Fibroblast of lung (primary cell): ENCODE measurements at regions not wholly inside any gene's neighbourhood (a gene's known extent, or its start where the extent isn't known, plus 50 kb on each side); places are given as distances from the start of the nearest gene placed in this dataset.
A peak's percentile ranks its signal among the peaks of the same experiment; 100 is the strongest.

Experiments
- DNase-seq, 2 donors: peaks; one replicate each; pipeline versions ENCODE4 v3.0.0 to v3.0.0-alpha.2; 2010; ENCODE audit warnings: low read depth in 2 of 2
- H2AFZ ChIP-seq: 2 replicates; pipeline ENCODE4 v1.5.1; 2012; ENCODE audit warnings: low read length, control low read depth, inconsistent platforms
- H3K27ac ChIP-seq: 2 replicates; pipeline ENCODE4 v1.5.1; 2011; ENCODE audit warnings: low read length, control low read depth; ENCODE audit not compliant: insufficient read depth
- H3K27me3 ChIP-seq: 2 replicates; pipeline ENCODE4 v1.5.1; 2011; ENCODE audit warnings: mild to moderate bottlenecking, low read length; ENCODE audit not compliant: control insufficient read depth, insufficient read depth
- H3K36me3 ChIP-seq: 2 replicates; pipeline ENCODE4 v1.5.1; 2011; ENCODE audit warnings: low read length; ENCODE audit not compliant: control insufficient read depth, insufficient read depth
- H3K4me1 ChIP-seq: 2 replicates; pipeline ENCODE4 v1.5.1; 2011; ENCODE audit warnings: low read length; ENCODE audit not compliant: control insufficient read depth, insufficient read depth; ENCODE audit errors: extremely low read depth
- H3K4me2 ChIP-seq: 2 replicates; pipeline ENCODE4 v1.5.1; 2011; ENCODE audit warnings: low read length, control low read depth; ENCODE audit not compliant: insufficient read depth; ENCODE audit errors: extremely low read depth
- H3K4me3 ChIP-seq, 4 experiments: fragments of 200-600 bp in 1 of 4; sonication (generic) in 1 of 4; replicated peaks in 1 of 4; 2 replicates each; pipeline ENCODE4 v1.5.1; 2011 to 2016; ENCODE audit warnings: low read length in 4 of 4, low read depth in 3 of 4, mild to moderate bottlenecking in 3 of 4, control low read depth in 2 of 4, inconsistent platforms in 1 of 4, mixed read lengths in 1 of 4; ENCODE audit not compliant: insufficient read depth in 1 of 4; ENCODE audit errors: control extremely low read depth in 1 of 4
- H3K79me2 ChIP-seq: 2 replicates; pipeline ENCODE4 v1.5.1; 2012; ENCODE audit warnings: mild to moderate bottlenecking, low read length, inconsistent platforms; ENCODE audit not compliant: control insufficient read depth, insufficient read depth
- H3K9ac ChIP-seq: 2 replicates; pipeline ENCODE4 v1.5.1; 2011; ENCODE audit warnings: mild to moderate bottlenecking, low read length, control low read depth; ENCODE audit not compliant: insufficient read depth
- H3K9me3 ChIP-seq: 2 replicates; pipeline ENCODE4 v1.5.1; 2012; ENCODE audit warnings: low read depth, low read length; ENCODE audit not compliant: control insufficient read depth, insufficient read depth
- H4K20me1 ChIP-seq: 2 replicates; pipeline ENCODE4 v1.5.1; 2011; ENCODE audit warnings: low read length; ENCODE audit not compliant: control insufficient read depth, insufficient read depth; ENCODE audit errors: extremely low read depth
- CTCF ChIP-seq, 2 donors: IDR thresholded peaks in 1 of 2; conservative IDR thresholded peaks in 1 of 2; 1 replicate in 1 of 2; 2 replicates in 1 of 2; pipeline ENCODE4 v1.5.1; 2011 to 2012; ENCODE audit warnings: low read length in 2 of 2, control low read depth in 1 of 2, inconsistent platforms in 1 of 2, low read depth in 1 of 2, mild to moderate bottlenecking in 1 of 2
- EZH2 ChIP-seq: IDR thresholded peaks from 2 replicates; pipeline ENCODE4 v1.5.1; 2012; ENCODE audit warnings: low read length, control low read depth, mild to moderate bottlenecking; ENCODE audit errors: missing control alignments

DNA sequence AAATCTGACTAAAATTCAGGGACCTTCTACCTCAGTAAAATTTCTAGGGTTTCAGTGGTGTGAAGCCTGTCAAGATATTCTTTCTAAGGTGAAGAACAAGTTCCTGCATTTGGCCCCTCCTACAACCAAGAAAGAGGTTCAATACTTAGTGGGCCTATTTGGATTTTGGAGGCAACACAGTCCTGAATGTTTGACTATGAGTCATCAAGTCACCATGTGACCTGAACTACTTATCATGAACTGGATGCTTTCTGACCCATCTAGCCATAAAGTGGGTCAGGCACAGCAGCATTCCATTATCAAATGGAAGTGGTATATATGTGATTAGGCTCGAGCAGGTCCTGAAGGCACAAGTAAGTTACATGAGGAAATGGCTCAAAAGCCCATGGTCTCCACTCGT lies 163.0 kb upstream of the IRS2 start:
- H3K79me2 ChIP-seq: no peaks in the 10 kb centered on the region
- no peak overlapping the region for H2AFZ ChIP-seq
- no peaks in the 10 kb centered on the region for H3K9me3 ChIP-seq
- TF ChIP-seq CTCF (conservative IDR thresholded peaks at IDR 0.05 in 1 of 2, IDR thresholded peaks at IDR 0.05 in 1 of 2; ENCODE audit: low read depth in 1 of 2, low read length in 2 of 2) (no peak), EZH2 (no peak)
- no peak overlapping the region for H3K4me3 ChIP-seq
- DNase-seq: peak in 1 of 2 donors; percentile 7
- H3K36me3 ChIP-seq: no peaks in the 10 kb centered on the region
- no peaks in the 10 kb centered on the region for H4K20me1 ChIP-seq
- no peak overlapping the region for H3K27ac ChIP-seq
- no peak overlapping the region for H3K4me2 ChIP-seq
- H3K27me3 ChIP-seq: no peaks in the 10 kb centered on the region
- no peaks in the 10 kb centered on the region for H3K4me1 ChIP-seq
- H3K9ac ChIP-seq: no peak overlapping the region

DNA sequence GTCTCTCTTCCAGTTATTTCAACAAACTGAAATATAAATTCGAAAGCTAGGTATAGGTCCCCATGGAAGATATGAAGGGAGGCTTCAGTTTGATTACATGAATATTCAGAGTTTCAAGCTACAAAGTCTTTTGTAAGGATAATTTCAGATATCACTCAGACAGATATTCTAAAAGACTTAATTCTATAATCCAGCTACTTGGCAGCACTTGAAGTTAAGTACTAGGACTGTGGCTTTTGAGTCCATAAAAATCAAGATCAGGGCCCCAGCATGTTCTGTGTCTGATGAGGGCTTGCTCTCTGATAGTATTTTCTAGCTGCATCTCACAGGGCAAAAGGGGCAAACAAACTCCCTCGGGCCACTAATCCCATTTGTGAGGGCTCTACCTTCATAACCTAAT lies 160.6 kb upstream of the IRS2 start:
- H3K4me2 ChIP-seq: no peak overlapping the region
- no peaks in the 10 kb centered on the region for H3K36me3 ChIP-seq
- TF ChIP-seq EZH2: no peak
- no peak for TF ChIP-seq CTCF (conservative IDR thresholded peaks at IDR 0.05 in 1 of 2, IDR thresholded peaks at IDR 0.05 in 1 of 2; ENCODE audit: low read depth in 1 of 2, low read length in 2 of 2)
- H2AFZ ChIP-seq: no peak overlapping the region
- no peaks in the 10 kb centered on the region for H3K4me1 ChIP-seq
- DNase-seq: no peak
- no peaks in the 10 kb centered on the region for H4K20me1 ChIP-seq
- H3K27me3 ChIP-seq: no peaks in the 10 kb centered on the region
- no peak overlapping the region for H3K27ac ChIP-seq
- no peaks in the 10 kb centered on the region for H3K79me2 ChIP-seq
- no peak overlapping the region for H3K9ac ChIP-seq
- no peak overlapping the region for H3K4me3 ChIP-seq
- H3K9me3 ChIP-seq: no peaks in the 10 kb centered on the region

DNA sequence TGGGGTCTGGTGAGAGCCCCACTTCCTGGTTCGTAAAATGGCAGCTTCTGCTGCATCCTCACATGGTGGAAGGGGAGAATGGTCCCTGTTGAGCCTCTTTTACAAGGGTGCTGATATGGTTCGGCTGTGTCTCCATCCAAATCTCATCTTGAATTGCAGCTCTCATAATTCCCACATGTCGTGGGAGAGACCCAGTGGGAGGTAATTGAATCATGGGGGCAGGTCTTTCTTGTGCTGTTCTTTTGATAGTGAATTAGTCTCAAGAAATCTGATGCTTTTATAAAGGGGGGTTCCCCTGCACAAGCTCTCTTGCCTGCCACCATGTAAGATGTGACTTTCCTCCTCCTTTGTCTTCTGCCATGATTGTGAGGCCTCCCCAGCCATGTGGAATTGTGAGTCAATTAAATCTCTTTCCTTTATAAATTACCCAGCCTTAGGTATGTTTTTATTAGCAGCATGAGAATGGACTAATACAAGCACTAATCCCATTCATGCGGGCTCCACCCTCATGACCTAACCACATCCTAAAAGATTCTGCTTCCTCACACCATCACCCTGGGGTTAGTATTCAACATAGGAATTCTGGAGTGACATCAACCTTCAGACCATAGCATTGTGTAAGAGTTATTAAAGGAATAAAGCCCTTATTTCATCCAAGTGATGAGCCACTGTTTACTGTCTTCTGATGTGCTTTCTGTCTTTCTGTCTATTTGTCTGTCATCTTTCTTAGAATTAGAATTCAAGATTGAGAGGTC lies 159.0 kb upstream of the IRS2 start:
- Histone ChIP-seq H2AFZ (no peak overlapping the region), H3K9ac (no peak overlapping the region), H3K4me3 (no peak overlapping the region), H3K4me1 (no peaks in the 10 kb centered on the region), H3K36me3 (no peaks in the 10 kb centered on the region), H3K27ac (no peak overlapping the region), H3K4me2 (no peak overlapping the region), H3K79me2 (no peaks in the 10 kb centered on the region), H4K20me1 (no peaks in the 10 kb centered on the region), H3K9me3 (no peaks in the 10 kb centered on the region), H3K27me3 (no peaks in the 10 kb centered on the region)
- peak; percentile 66 to 69 for DNase-seq
- TF ChIP-seq CTCF (conservative IDR thresholded peaks at IDR 0.05 in 1 of 2, IDR thresholded peaks at IDR 0.05 in 1 of 2; ENCODE audit: low read depth in 1 of 2, low read length in 2 of 2): no peak
- no peak for TF ChIP-seq EZH2
